Fibroblast of mammary gland (primary cell): ENCODE measurements at regions not wholly inside any gene's neighbourhood (a gene's known extent, or its start where the extent isn't known, plus 50 kb on each side); places are given as distances from the start of the nearest gene placed in this dataset.

ENCODE experiments used
- DNase-seq: peaks from one replicate; pipeline ENCODE4 v3.0.0-alpha.2; 2010; ENCODE audit warnings: low read depth
- H3K4me3 ChIP-seq: 2 replicates; pipeline ENCODE4 v1.5.1; 2011; ENCODE audit warnings: low read depth, mild to moderate bottlenecking, low read length, moderate library complexity; ENCODE audit not compliant: control insufficient read depth
- TF ChIP-seq, protein P1 (sequence below): conservative IDR thresholded peaks from 2 replicates; pipeline ENCODE4 v1.5.1; 2011; ENCODE audit warnings: low read depth, low read length, inconsistent platforms; ENCODE audit not compliant: control insufficient read depth, insufficient read depth

DNA sequence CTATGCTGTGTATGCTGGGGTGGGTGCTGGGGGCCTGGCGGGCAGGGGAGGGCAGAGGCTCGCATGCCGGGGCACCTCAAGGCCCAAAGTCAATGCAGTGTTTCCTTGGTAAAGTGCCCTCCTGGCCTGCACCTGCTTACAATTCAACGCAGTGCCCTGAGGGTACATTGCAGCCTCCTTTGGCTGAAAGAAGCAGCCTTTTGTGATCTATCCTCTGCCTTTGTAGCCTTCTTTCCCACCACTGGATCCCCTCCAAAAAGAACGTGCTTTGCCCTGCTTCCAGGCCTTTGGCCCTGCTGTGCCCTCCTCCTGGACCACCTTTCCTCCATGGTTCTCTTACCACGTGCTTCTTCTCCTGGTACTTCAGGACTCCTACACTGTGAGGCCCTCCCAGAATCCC is 113.6 kb upstream of the PTPN1 start:
- DNase-seq, result no peak
- H3K4me3 ChIP-seq, result no peak overlapping the region
- TF ChIP-seq, protein P1, sequence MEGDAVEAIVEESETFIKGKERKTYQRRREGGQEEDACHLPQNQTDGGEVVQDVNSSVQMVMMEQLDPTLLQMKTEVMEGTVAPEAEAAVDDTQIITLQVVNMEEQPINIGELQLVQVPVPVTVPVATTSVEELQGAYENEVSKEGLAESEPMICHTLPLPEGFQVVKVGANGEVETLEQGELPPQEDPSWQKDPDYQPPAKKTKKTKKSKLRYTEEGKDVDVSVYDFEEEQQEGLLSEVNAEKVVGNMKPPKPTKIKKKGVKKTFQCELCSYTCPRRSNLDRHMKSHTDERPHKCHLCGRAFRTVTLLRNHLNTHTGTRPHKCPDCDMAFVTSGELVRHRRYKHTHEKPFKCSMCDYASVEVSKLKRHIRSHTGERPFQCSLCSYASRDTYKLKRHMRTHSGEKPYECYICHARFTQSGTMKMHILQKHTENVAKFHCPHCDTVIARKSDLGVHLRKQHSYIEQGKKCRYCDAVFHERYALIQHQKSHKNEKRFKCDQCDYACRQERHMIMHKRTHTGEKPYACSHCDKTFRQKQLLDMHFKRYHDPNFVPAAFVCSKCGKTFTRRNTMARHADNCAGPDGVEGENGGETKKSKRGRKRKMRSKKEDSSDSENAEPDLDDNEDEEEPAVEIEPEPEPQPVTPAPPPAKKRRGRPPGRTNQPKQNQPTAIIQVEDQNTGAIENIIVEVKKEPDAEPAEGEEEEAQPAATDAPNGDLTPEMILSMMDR, result no peak

DNA sequence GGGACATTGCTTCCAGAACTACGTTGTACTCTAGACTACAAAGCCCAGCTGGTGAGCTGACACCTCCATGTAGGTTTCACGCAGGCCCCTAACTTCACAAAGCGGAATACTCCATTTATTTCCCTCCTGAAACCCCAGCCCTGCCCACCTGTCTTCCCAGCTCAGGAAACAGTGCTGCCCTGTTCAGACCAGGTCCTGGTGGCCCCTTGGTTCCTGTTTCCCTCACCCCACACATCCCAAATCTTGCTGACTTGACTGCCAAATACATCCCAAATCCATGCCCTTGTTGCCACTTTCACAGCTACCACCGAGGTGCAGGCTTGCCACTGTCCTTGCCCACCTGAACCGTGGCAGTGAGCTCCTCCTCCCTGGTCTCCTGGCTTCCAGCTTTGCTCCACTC is 113.1 kb upstream of the PTPN1 start:
- DNase-seq, result no peak
- TF ChIP-seq, protein P1, result no peak
- no peak overlapping the region for H3K4me3 ChIP-seq

DNA sequence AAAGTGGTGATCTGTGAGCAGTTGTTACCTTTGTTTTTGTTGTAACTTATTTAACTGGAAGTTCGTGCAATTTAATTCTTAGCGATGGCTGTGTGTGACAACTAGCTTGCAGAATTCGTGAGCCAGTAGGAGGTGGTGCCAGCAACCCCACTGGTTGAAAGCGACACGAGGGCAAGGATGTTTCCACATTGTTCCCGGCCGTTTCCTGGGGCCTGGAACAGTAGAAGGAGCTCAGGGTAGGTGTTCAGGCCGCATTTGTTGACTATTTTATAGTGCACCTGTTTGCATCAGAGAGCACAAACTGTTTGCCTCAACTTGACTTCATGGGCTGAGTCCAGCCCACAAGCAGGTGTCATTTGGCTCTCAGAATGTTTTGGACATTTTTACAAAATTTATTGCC is 112.1 kb upstream of the PTPN1 start:
- TF ChIP-seq, protein P1, result no peak
- H3K4me3 ChIP-seq, result no peak overlapping the region
- DNase-seq, result no peak

DNA sequence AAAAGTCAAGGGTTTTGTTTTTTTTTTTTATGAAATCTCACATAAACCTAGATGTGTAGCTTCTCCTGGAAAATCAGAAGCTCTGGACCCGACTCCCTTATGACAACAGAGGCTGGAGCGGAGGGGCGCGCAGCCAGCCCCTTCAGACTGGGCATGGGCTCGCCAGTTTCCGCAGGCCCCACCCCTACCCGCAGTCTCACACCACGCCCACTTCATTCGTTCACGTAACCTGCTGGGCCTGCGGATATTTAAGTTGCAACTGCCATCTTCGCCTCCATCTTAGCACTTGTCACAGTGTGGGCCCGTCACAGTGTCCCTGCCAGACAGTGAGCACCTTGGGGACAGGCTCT is 111.7 kb upstream of the PTPN1 start:
- no peak for DNase-seq
- TF ChIP-seq, protein P1, result no peak
- no peak overlapping the region for H3K4me3 ChIP-seq

DNA sequence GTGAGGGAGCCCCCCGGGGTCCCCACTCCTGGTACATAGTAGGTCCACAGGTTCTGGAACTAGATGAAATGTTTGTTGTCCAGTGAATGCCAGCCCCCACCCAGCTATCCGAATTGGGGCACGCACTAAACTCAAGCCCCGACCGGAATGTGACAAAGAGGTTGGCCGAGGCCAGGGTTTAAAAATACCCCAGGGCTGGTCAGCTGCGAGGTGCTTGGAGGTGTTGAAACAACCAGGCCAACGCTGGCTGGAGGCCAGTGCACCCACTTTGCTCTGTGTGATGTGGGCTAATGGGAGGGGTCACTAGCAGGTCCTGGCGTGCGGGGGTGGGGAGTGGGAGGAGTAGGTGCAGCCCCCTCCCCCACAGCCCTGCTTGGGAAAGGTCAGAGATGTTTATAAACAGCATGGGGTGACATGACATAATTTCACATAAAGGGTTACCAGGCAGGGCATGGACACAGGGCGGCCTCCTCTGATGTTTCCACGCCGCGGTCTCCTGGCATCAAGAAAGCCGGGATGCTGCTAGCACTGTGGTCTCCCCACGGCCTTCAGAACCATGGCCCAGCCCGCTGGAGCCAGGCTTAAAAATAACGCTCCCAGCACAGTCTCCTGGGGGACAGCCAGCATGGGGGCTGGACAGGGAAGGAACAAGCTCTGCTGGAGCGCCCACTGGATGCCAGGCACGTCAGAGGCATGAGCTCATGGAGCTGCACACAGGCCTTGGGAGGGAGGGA is 111.2 kb upstream of the PTPN1 start:
- TF ChIP-seq, protein P1, result no peak

DNA sequence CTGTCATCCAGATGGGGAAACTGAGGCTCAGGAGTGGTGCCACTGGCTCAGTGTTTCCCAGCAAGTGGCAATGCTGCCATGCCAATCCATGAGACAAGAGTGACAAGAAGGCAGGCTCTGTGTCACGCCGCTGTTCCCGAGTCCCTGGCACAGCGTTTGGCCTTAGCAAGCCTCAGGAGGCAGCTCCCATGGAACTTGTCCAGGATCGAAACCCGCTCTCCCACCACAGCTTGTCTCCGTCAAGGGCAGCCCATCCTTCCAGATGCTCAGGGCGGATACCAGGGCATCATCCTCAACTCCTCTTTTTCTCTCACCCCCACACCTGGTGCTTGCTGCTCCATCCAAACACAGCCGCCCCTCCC is 110.6 kb upstream of the PTPN1 start:
- TF ChIP-seq, protein P1, result no peak
- no peak for DNase-seq
- H3K4me3 ChIP-seq, result no peak overlapping the region

More for the DNA sequence above, 111.2 kb upstream of the PTPN1 start:
- H3K4me3 ChIP-seq, result no peak overlapping the region
- no peak for DNase-seq
